HEK293 (cell line): ENCODE measurements at regions not wholly inside any gene's neighbourhood (a gene's known extent, or its start where the extent isn't known, plus 50 kb on each side); places are given as distances from the start of the nearest gene placed in this dataset.

Source experiments
- FEZF1 ChIP-seq: fragments of 450-650 bp; formaldehyde crosslinking; IDR thresholded peaks from 2 replicates; pipeline ENCODE4 v1.5.1; 2016; ENCODE audit warnings: missing biosample characterization, missing genetic modification characterization
- HOXC10 ChIP-seq: sonication (generic); formaldehyde crosslinking; IDR thresholded peaks from 2 replicates; pipeline ENCODE4 v1.8.1; 2023; ENCODE audit warnings: mild to moderate bottlenecking, missing genetic modification reagents
- ZEB2 ChIP-seq: fragments of 450-650 bp; formaldehyde crosslinking; IDR thresholded peaks from 2 replicates; pipeline ENCODE4 v1.5.1; 2016; ENCODE audit warnings: missing biosample characterization, missing genetic modification characterization
- ZNF24 ChIP-seq: fragments of 450-650 bp; formaldehyde crosslinking; IDR thresholded peaks from 2 replicates; pipeline ENCODE4 v1.5.1; 2016; ENCODE audit warnings: missing biosample characterization, missing genetic modification characterization
- ZNF324 ChIP-seq: fragments of 450-650 bp; formaldehyde crosslinking; IDR thresholded peaks from 2 replicates; pipeline ENCODE4 v1.5.1; 2016; ENCODE audit warnings: missing biosample characterization, missing genetic modification characterization
- ZNF426 ChIP-seq: fragments of 450-650 bp; formaldehyde crosslinking; IDR thresholded peaks from 2 replicates; pipeline ENCODE4 v1.5.1; 2017; ENCODE audit warnings: missing biosample characterization, missing genetic modification characterization, mild to moderate bottlenecking, inconsistent platforms, moderate library complexity
- ZNF433 ChIP-seq: fragments of 450-650 bp; formaldehyde crosslinking; IDR thresholded peaks from 2 replicates; pipeline ENCODE4 v1.5.1; 2016; ENCODE audit warnings: missing biosample characterization, missing genetic modification characterization, low read depth
- ZNF555 ChIP-seq: fragments of 450-650 bp; formaldehyde crosslinking; conservative IDR thresholded peaks from 2 replicates; pipeline ENCODE4 v1.5.1; 2017; ENCODE audit warnings: missing biosample characterization, mild to moderate bottlenecking, missing genetic modification characterization, inconsistent platforms
- ZNF792 ChIP-seq: fragments of 450-650 bp; formaldehyde crosslinking; IDR thresholded peaks from 2 replicates; pipeline ENCODE4 v1.5.1; 2016; ENCODE audit warnings: missing biosample characterization, missing genetic modification characterization
- TF ChIP-seq, protein P1 (sequence below): fragments of 450-650 bp; formaldehyde crosslinking; IDR thresholded peaks from 2 replicates; pipeline ENCODE4 v1.5.1; 2016; ENCODE audit warnings: missing biosample characterization, missing genetic modification characterization
- TF ChIP-seq, protein P2 (sequence below): fragments of 450-650 bp; formaldehyde crosslinking; IDR thresholded peaks from 2 replicates; pipeline ENCODE4 v1.5.1; 2016; ENCODE audit warnings: missing biosample characterization, missing genetic modification characterization
- TF ChIP-seq, protein P3 (sequence below): fragments of 450-650 bp; formaldehyde crosslinking; IDR thresholded peaks from 2 replicates; pipeline ENCODE4 v1.5.1; 2016; ENCODE audit warnings: missing biosample characterization, missing genetic modification characterization
- TF ChIP-seq, protein P4 (sequence below): fragments of 450-650 bp; formaldehyde crosslinking; IDR thresholded peaks from 2 replicates; pipeline ENCODE4 v1.5.1; 2016; ENCODE audit warnings: missing biosample characterization, missing genetic modification characterization
- TF ChIP-seq, protein P5 (sequence below): fragments of 450-650 bp; formaldehyde crosslinking; IDR thresholded peaks from 2 replicates; pipeline ENCODE4 v1.5.1; 2016; ENCODE audit warnings: missing biosample characterization, missing genetic modification characterization

DNA sequence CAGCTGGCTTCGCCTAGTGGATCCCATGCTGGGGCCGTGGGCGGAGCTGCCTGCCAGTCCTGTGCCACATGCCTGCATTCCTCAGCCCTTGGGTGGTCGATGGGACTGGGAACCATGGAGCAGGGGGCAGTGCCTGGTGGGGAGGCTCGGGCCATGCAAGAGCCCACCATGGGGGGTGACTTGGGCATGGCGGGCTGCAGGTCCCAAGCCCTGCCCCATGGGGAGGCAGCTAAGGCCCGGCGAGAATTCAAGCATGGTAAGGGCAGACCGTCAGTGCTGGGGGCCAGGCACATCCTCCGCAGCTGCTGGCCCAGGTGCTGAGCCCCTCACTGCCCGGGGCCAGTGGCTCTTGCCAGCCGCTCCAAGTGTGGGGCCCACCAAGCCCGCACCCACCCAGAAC is 262.6 kb downstream of the CENPC start:
- TF ChIP-seq, protein P1, sequence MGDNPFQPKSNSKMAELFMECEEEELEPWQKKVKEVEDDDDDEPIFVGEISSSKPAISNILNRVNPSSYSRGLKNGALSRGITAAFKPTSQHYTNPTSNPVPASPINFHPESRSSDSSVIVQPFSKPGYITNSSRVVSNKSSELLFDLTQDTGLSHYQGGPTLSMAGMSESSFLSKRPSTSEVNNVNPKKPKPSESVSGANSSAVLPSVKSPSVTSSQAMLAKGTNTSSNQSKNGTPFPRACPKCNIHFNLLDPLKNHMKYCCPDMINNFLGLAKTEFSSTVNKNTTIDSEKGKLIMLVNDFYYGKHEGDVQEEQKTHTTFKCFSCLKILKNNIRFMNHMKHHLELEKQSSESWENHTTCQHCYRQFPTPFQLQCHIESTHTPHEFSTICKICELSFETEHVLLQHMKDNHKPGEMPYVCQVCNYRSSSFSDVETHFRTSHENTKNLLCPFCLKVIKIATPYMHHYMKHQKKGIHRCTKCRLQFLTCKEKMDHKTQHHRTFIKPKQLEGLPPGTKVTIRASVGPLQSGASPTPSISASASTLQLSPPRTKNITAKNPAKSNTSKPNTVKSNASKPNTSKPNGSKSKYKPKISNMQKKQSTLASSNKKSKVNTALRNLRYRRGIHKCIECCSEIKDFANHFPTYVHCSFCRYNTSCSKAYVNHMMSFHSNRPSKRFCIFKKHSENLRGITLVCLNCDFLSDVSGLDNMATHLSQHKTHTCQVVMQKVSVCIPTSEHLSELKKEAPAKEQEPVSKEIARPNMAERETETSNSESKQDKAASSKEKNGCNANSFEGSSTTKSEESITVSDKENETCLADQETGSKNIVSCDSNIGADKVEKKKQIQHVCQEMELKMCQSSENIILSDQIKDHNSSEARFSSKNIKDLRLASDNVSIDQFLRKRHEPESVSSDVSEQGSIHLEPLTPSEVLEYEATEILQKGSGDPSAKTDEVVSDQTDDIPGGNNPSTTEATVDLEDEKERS (tag by site-specific recombination), result no peak
- TF ChIP-seq ZEB2 (tag by site-specific recombination), result no peak
- TF ChIP-seq, protein P2, sequence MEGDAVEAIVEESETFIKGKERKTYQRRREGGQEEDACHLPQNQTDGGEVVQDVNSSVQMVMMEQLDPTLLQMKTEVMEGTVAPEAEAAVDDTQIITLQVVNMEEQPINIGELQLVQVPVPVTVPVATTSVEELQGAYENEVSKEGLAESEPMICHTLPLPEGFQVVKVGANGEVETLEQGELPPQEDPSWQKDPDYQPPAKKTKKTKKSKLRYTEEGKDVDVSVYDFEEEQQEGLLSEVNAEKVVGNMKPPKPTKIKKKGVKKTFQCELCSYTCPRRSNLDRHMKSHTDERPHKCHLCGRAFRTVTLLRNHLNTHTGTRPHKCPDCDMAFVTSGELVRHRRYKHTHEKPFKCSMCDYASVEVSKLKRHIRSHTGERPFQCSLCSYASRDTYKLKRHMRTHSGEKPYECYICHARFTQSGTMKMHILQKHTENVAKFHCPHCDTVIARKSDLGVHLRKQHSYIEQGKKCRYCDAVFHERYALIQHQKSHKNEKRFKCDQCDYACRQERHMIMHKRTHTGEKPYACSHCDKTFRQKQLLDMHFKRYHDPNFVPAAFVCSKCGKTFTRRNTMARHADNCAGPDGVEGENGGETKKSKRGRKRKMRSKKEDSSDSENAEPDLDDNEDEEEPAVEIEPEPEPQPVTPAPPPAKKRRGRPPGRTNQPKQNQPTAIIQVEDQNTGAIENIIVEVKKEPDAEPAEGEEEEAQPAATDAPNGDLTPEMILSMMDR (tag by site-specific recombination), result no peak
- TF ChIP-seq ZNF324, result no peak
- TF ChIP-seq ZNF555 (tag by site-specific recombination), result no peak
- TF ChIP-seq ZNF433, result no peak
- TF ChIP-seq FEZF1, result no peak
- TF ChIP-seq ZNF426 (tag by site-specific recombination), result no peak
- no peak for TF ChIP-seq HOXC10
- TF ChIP-seq, protein P3, sequence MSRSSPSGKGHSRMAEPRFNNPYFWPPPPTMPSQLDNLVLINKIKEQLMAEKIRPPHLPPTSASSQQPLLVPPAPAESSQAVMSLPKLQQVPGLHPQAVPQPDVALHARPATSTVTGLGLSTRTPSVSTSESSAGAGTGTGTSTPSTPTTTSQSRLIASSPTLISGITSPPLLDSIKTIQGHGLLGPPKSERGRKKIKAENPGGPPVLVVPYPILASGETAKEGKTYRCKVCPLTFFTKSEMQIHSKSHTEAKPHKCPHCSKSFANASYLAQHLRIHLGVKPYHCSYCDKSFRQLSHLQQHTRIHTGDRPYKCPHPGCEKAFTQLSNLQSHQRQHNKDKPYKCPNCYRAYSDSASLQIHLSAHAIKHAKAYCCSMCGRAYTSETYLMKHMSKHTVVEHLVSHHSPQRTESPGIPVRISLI, result no peak
- TF ChIP-seq ZNF24 (tag by site-specific recombination), result no peak
- no peak for TF ChIP-seq ZNF792
- TF ChIP-seq, protein P4, sequence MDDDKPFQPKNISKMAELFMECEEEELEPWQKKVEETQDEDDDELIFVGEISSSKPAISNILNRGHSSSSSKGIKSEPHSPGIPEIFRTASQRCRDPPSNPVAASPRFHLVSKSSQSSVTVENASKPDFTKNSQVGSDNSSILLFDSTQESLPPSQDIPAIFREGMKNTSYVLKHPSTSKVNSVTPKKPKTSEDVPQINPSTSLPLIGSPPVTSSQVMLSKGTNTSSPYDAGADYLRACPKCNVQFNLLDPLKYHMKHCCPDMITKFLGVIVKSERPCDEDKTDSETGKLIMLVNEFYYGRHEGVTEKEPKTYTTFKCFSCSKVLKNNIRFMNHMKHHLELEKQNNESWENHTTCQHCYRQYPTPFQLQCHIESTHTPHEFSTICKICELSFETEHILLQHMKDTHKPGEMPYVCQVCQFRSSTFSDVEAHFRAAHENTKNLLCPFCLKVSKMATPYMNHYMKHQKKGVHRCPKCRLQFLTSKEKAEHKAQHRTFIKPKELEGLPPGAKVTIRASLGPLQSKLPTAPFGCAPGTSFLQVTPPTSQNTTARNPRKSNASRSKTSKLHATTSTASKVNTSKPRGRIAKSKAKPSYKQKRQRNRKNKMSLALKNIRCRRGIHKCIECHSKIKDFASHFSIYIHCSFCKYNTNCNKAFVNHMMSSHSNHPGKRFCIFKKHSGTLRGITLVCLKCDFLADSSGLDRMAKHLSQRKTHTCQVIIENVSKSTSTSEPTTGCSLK, result no peak
- TF ChIP-seq, protein P5, sequence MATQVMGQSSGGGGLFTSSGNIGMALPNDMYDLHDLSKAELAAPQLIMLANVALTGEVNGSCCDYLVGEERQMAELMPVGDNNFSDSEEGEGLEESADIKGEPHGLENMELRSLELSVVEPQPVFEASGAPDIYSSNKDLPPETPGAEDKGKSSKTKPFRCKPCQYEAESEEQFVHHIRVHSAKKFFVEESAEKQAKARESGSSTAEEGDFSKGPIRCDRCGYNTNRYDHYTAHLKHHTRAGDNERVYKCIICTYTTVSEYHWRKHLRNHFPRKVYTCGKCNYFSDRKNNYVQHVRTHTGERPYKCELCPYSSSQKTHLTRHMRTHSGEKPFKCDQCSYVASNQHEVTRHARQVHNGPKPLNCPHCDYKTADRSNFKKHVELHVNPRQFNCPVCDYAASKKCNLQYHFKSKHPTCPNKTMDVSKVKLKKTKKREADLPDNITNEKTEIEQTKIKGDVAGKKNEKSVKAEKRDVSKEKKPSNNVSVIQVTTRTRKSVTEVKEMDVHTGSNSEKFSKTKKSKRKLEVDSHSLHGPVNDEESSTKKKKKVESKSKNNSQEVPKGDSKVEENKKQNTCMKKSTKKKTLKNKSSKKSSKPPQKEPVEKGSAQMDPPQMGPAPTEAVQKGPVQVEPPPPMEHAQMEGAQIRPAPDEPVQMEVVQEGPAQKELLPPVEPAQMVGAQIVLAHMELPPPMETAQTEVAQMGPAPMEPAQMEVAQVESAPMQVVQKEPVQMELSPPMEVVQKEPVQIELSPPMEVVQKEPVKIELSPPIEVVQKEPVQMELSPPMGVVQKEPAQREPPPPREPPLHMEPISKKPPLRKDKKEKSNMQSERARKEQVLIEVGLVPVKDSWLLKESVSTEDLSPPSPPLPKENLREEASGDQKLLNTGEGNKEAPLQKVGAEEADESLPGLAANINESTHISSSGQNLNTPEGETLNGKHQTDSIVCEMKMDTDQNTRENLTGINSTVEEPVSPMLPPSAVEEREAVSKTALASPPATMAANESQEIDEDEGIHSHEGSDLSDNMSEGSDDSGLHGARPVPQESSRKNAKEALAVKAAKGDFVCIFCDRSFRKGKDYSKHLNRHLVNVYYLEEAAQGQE (tag by site-specific recombination), result no peak
